HEK293 (cell line): ENCODE measurements at regions not wholly inside any gene's neighbourhood (a gene's known extent, or its start where the extent isn't known, plus 50 kb on each side); places are given as distances from the start of the nearest gene placed in this dataset.

ENCODE experiments used
- CTCF ChIA-PET: fragments of 350-600 bp; formaldehyde crosslinking; extraction: SDS; loops from one replicate; lab custom pipeline; 2021; ENCODE audit warnings: antibody characterized with exemption; lab: Yijun Ruan, JAX
- POLR2A ChIA-PET: fragments of 300-600 bp; formaldehyde crosslinking; extraction: SDS; loops from one replicate; lab custom pipeline; 2020; ENCODE audit warnings: antibody characterized with exemption, inconsistent platforms; lab: Yijun Ruan, JAX
- H3K27ac ChIP-seq: fragments of 200-500 bp; sonication (Bioruptor generic); 2 replicates; pipeline ENCODE4 v1.5.1; 2014; ENCODE audit warnings: low read depth, low read length, control low read depth, inconsistent platforms; ENCODE audit errors: extremely low read depth
- H3K36me3 ChIP-seq, 2 experiments: fragments of 200-500 bp in 1 of 2; sonication (Bioruptor generic) in 1 of 2; 1 replicate in 1 of 2; 2 replicates in 1 of 2; pipeline ENCODE4 v1.5.1; 2014 to 2017; ENCODE audit warnings: inconsistent platforms in 2 of 2, low read length in 2 of 2; ENCODE audit not compliant: control insufficient read depth in 2 of 2, insufficient read depth in 1 of 2
- H3K4me1 ChIP-seq: fragments of 200-500 bp; sonication (Bioruptor generic); 2 replicates; pipeline ENCODE4 v1.5.1; 2014; ENCODE audit warnings: mild to moderate bottlenecking, low read length, inconsistent platforms; ENCODE audit not compliant: control insufficient read depth, insufficient read depth
- H3K4me3 ChIP-seq: 2 replicates; pipeline ENCODE4 v1.5.1; 2011; ENCODE audit warnings: low read depth, mild to moderate bottlenecking, control low read depth, low read length, moderate library complexity
- H3K9me3 ChIP-seq: fragments of 200-500 bp; sonication (Bioruptor generic); 2 replicates; pipeline ENCODE4 v1.5.1; 2014; ENCODE audit warnings: low read depth, low read length, inconsistent platforms; ENCODE audit not compliant: control insufficient read depth, insufficient read depth
- KLF10 ChIP-seq: fragments of 450-650 bp; IDR thresholded peaks from 2 replicates; pipeline ENCODE4 v1.5.1; 2018; ENCODE audit warnings: missing biosample characterization, mild to moderate bottlenecking, missing genetic modification characterization
- KLF7 ChIP-seq: fragments of 450-650 bp; formaldehyde crosslinking; IDR thresholded peaks from 2 replicates; pipeline ENCODE4 v1.5.1; 2016; ENCODE audit warnings: missing biosample characterization, missing genetic modification characterization, borderline replicate concordance
- MYNN ChIP-seq: fragments of 450-650 bp; formaldehyde crosslinking; IDR thresholded peaks from 2 replicates; pipeline ENCODE4 v1.5.1; 2016; ENCODE audit warnings: missing biosample characterization, missing genetic modification characterization, borderline replicate concordance
- SETDB1 ChIP-seq: IDR thresholded peaks from one replicate; pipeline ENCODE4 v1.6.1; 2017; ENCODE audit warnings: mild to moderate bottlenecking, low read length, moderate library complexity, mixed read lengths; ENCODE audit not compliant: insufficient read length
- TRIM28 ChIP-seq: IDR thresholded peaks from 2 replicates; pipeline ENCODE4 v1.6.1; 2011; ENCODE audit warnings: low read length, control low read depth, borderline replicate concordance
- ZBTB1 ChIP-seq: fragments of 450-650 bp; formaldehyde crosslinking; IDR thresholded peaks from 2 replicates; pipeline ENCODE4 v1.5.1; 2016; ENCODE audit warnings: missing biosample characterization, missing genetic modification characterization
- ZNF2 ChIP-seq: fragments of 450-650 bp; formaldehyde crosslinking; IDR thresholded peaks from 2 replicates; pipeline ENCODE4 v1.5.1; 2016; ENCODE audit warnings: missing biosample characterization, missing genetic modification characterization
- ZNF221 ChIP-seq: fragments of 450-650 bp; formaldehyde crosslinking; IDR thresholded peaks from 2 replicates; pipeline ENCODE4 v1.5.1; 2017; ENCODE audit warnings: missing biosample characterization, missing genetic modification characterization, borderline replicate concordance
- ZNF223 ChIP-seq: fragments of 450-650 bp; formaldehyde crosslinking; IDR thresholded peaks from 2 replicates; pipeline ENCODE4 v1.5.1; 2016; ENCODE audit warnings: missing biosample characterization, missing genetic modification characterization
- ZNF26 ChIP-seq: fragments of 450-650 bp; formaldehyde crosslinking; IDR thresholded peaks from 2 replicates; pipeline ENCODE4 v1.5.1; 2016; ENCODE audit warnings: missing biosample characterization, missing genetic modification characterization
- ZNF292 ChIP-seq: fragments of 450-650 bp; formaldehyde crosslinking; IDR thresholded peaks from 2 replicates; pipeline ENCODE4 v1.5.1; 2016; ENCODE audit warnings: low read depth, missing biosample characterization, missing genetic modification characterization, borderline replicate concordance
- ZNF391 ChIP-seq: fragments of 450-650 bp; formaldehyde crosslinking; IDR thresholded peaks from 2 replicates; pipeline ENCODE4 v1.5.1; 2016; ENCODE audit warnings: low read depth, missing biosample characterization, missing genetic modification characterization, borderline replicate concordance
- ZNF416 ChIP-seq: fragments of 450-650 bp; formaldehyde crosslinking; IDR thresholded peaks from 2 replicates; pipeline ENCODE4 v1.5.1; 2016; ENCODE audit warnings: missing biosample characterization, missing genetic modification characterization
- ZNF514 ChIP-seq: fragments of 450-650 bp; formaldehyde crosslinking; IDR thresholded peaks from 2 replicates; pipeline ENCODE4 v1.5.1; 2016; ENCODE audit warnings: missing biosample characterization, missing genetic modification characterization
- ZNF518A ChIP-seq: fragments of 450-650 bp; formaldehyde crosslinking; conservative IDR thresholded peaks from 2 replicates; pipeline ENCODE4 v1.5.1; 2016; ENCODE audit warnings: low read depth, missing biosample characterization, missing genetic modification characterization
- ZNF596 ChIP-seq: fragments of 450-650 bp; IDR thresholded peaks from 2 replicates; pipeline ENCODE4 v1.5.0; 2018; ENCODE audit warnings: missing biosample characterization, mild to moderate bottlenecking, missing genetic modification characterization, moderate library complexity
- ZNF610 ChIP-seq: fragments of 450-650 bp; formaldehyde crosslinking; IDR thresholded peaks from 2 replicates; pipeline ENCODE4 v1.5.1; 2016; ENCODE audit warnings: missing biosample characterization, missing genetic modification characterization, borderline replicate concordance
- ZNF624 ChIP-seq: fragments of 450-650 bp; formaldehyde crosslinking; IDR thresholded peaks from 2 replicates; pipeline ENCODE4 v1.5.1; 2017; ENCODE audit warnings: missing biosample characterization, missing genetic modification characterization
- ZNF626 ChIP-seq: fragments of 450-650 bp; sonication (Bioruptor Pico); formaldehyde crosslinking; IDR thresholded peaks from 2 replicates; pipeline ENCODE4 v1.5.1; 2018; ENCODE audit warnings: missing biosample characterization, missing genetic modification characterization, inconsistent platforms

- TF ChIP-seq KLF7 (no peak), ZNF514 (no peak), ZNF416 (tag by site-specific recombination) (no peak), ZNF26 (no peak), ZNF292 (tag by site-specific recombination) (no peak), MYNN (tag by site-specific recombination) (no peak), ZNF2 (tag by site-specific recombination) (no peak), KLF10 (tag by site-specific recombination) (no peak), ZBTB1 (tag by site-specific recombination) (no peak), ZNF624 (tag by site-specific recombination) (no peak), ZNF596 (tag by site-specific recombination) (no peak), ZNF626 (no peak), ZNF223 (tag by site-specific recombination) (no peak)
- Histone ChIP-seq H3K4me1 (no peaks in the 10 kb centered on the region), H3K9me3 (no peaks in the 10 kb centered on the region), H3K4me3 (no peak overlapping the region), H3K36me3 (no peaks in the 10 kb centered on the region), H3K27ac (no peak overlapping the region)
- CTCF ChIA-PET, result no interaction called here
- POLR2A ChIA-PET, result no interaction called here
Measured at GRCh38 chr4:81528200-81528599, 56.5 kb upstream of the RASGEF1B start.

GRCh38 chr4:81527709-81528108 is 56.0 kb upstream of the RASGEF1B start:
- H3K4me1 ChIP-seq, result no peaks in the 10 kb centered on the region
- no peak for TF ChIP-seq ZNF221 (tag by site-specific recombination)
- TF ChIP-seq ZNF391 (tag by site-specific recombination), result no peak
- TF ChIP-seq TRIM28, result peak; percentile 78; the same call in 1 of the 2 replicates
- no peak for TF ChIP-seq ZNF610
- TF ChIP-seq SETDB1, result peak; percentile 70
- H3K9me3 ChIP-seq, result no peaks in the 10 kb centered on the region
- H3K27ac ChIP-seq, result no peak overlapping the region
- H3K36me3 ChIP-seq, result no peaks in the 10 kb centered on the region
- ChIA-PET CTCF (no interaction called here), POLR2A (no interaction called here)
- no peak overlapping the region for H3K4me3 ChIP-seq

GRCh38 chr4:81527115-81527514 is 55.4 kb upstream of the RASGEF1B start:
- H3K4me1 ChIP-seq, result no peaks in the 10 kb centered on the region
- ChIA-PET CTCF (no interaction called here), POLR2A (no interaction called here)

More at GRCh38 chr4:81527115-81527514, 55.4 kb upstream of the RASGEF1B start:
- Histone ChIP-seq H3K9me3 (no peaks in the 10 kb centered on the region), H3K4me3 (no peak overlapping the region), H3K36me3 (no peaks in the 10 kb centered on the region)
- TF ChIP-seq ZNF391 (tag by site-specific recombination), result no peak
- TF ChIP-seq ZNF518A (tag by site-specific recombination), result no peak
- TF ChIP-seq, all 188 proteins: peak for 0
- H3K27ac ChIP-seq, result no peak overlapping the region
